ENCODE measurements at regions not wholly inside any gene's neighbourhood (a gene's known extent, or its start where the extent isn't known, plus 50 kb on each side); places are given as distances from the start of the nearest gene placed in this dataset.

- SMC1A ChIA-PET (ENCODE audit: uncharacterized antibody, unreplicated experiment) = no interaction called here
- Histone ChIP-seq H3K79me2 (ENCODE audit: control insufficient read depth, insufficient read depth, low read length) (no peaks in the 10 kb centered on the region), H3K27me3 (replicated peaks in 1 of 2; ENCODE audit: control insufficient read depth in 2 of 2, insufficient read depth in 2 of 2, low read length in 1 of 2) (no peaks in the 10 kb centered on the region), H3K9me3 (replicated peaks; ENCODE audit: control insufficient read depth, insufficient read depth, low read length) (no peaks in the 10 kb centered on the region), H3K27ac (ENCODE audit: control insufficient read depth, insufficient read depth) (no peak overlapping the region), H3K4me2 (ENCODE audit: control insufficient read depth, insufficient read depth) (no peak overlapping the region), H3K4me1 (ENCODE audit: control insufficient read depth, insufficient read depth, low read length) (peaks cover 13% of the 10 kb centered on the region), H3K36me3 (ENCODE audit: control insufficient read depth in 2 of 2, insufficient read depth in 2 of 2, low read length in 1 of 2) (no peaks in the 10 kb centered on the region), H2AFZ (ENCODE audit: control insufficient read depth, low read depth, low read length) (no peak overlapping the region), H3K9ac (ENCODE audit: control insufficient read depth, insufficient read depth, low read length) (no peak overlapping the region), H4K20me1 (ENCODE audit: control insufficient read depth, insufficient read depth) (no peaks in the 10 kb centered on the region), H3K4me3 (no peak overlapping the region)
- no peak for DNase-seq (ENCODE audit: low read depth, low spot score)
- FAIRE-seq = peak; percentile 23
- in situ Hi-C loops (cut with MboI) (no loop called here), intact Hi-C loops (cut with micrococcal nuclease; ENCODE audit: unreplicated experiment) (no loop called here)
- RAD21 ChIA-PET (ENCODE audit: unreplicated experiment) = no interaction called here
- BruUV-seq (replicated peaks) = no TSS peak
- 82% methylated on average over 6 of the region's 6 CpGs for WGBS (ENCODE audit: insufficient coverage, insufficient replicate concordance, low lambda C conversion rate, missing lambda C conversion rate)
- POLR2A ChIA-PET = no interaction called here
- CTCF ChIA-PET = interaction anchor here (1.0 kb wide), 1 partner anchor 43 kb away, joined by 3 read pairs; no protein-coding TSS in a partner anchor
- TF ChIP-seq SMARCA5 (IDR thresholded peaks at IDR 0.05) (no peak), WRNIP1 (IDR thresholded peaks at IDR 0.05; ENCODE audit: borderline replicate concordance, low read depth, low read length) (no peak)
- no peak for ATAC-seq
Observed at GRCh38 chr2:60391230-60391629, 162.2 kb downstream of the BCL11A start.

DNA sequence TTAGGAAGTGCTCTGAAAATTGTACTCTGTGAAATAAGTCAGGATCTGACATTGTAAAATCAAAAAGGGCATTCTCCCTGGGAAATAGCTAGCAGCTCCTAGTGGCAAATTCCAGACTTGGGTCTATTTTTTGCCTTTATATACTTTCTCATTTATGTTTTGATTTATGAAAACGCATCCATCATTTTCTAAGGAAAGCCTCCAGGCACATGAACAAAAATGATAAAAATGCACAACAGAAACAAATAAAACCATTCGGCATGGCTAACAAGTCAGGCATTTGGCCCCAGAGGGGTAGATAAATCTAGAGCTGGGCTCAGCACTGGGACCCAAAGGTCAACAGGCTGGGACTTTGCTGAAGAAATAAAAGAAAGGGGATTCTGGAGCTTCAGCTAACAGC is 167.0 kb downstream of the BCL11A start:
- Histone ChIP-seq H3K79me2 (ENCODE audit: control insufficient read depth, insufficient read depth, low read length) (no peaks in the 10 kb centered on the region), H3K36me3 (ENCODE audit: control insufficient read depth in 2 of 2, insufficient read depth in 2 of 2, low read length in 1 of 2) (no peaks in the 10 kb centered on the region), H3K4me3 (no peak overlapping the region), H2AFZ (ENCODE audit: control insufficient read depth, low read depth, low read length) (no peak overlapping the region), H3K27me3 (replicated peaks in 1 of 2; ENCODE audit: control insufficient read depth in 2 of 2, insufficient read depth in 2 of 2, low read length in 1 of 2) (no peaks in the 10 kb centered on the region), H3K9me3 (replicated peaks; ENCODE audit: control insufficient read depth, insufficient read depth, low read length) (no peaks in the 10 kb centered on the region; the same call in 2 of the 3 replicates), H4K20me1 (ENCODE audit: control insufficient read depth, insufficient read depth) (no peaks in the 10 kb centered on the region), H3K4me1 (ENCODE audit: control insufficient read depth, insufficient read depth, low read length) (peaks cover 4% of the 10 kb centered on the region), H3K27ac (ENCODE audit: control insufficient read depth, insufficient read depth) (no peak overlapping the region), H3K4me2 (ENCODE audit: control insufficient read depth, insufficient read depth) (no peak overlapping the region), H3K9ac (ENCODE audit: control insufficient read depth, insufficient read depth, low read length) (no peak overlapping the region)
- BruUV-seq (replicated peaks) = no TSS peak
- no peak for ATAC-seq
- ChIA-PET CTCF (no interaction called here), POLR2A (no interaction called here), SMC1A (ENCODE audit: uncharacterized antibody, unreplicated experiment) (interaction anchor here (1.2 to 1.3 kb wide), 2 partner anchors 60 to 82 kb away, joined by 3 to 6 read pairs; no protein-coding TSS in a partner anchor), RAD21 (ENCODE audit: unreplicated experiment) (interaction anchor here (0.6 kb wide), 1 partner anchor 49 kb away, joined by 6 read pairs; no protein-coding TSS in a partner anchor)
- intact Hi-C loops (cut with micrococcal nuclease; ENCODE audit: unreplicated experiment) (no loop called here), in situ Hi-C loops (cut with MboI) (no loop called here)
- FAIRE-seq = no peak
- no peak for DNase-seq (ENCODE audit: low read depth, low spot score)
- 92% methylated on average over 2 of the region's 2 CpGs for WGBS (ENCODE audit: insufficient coverage, insufficient replicate concordance, low lambda C conversion rate, missing lambda C conversion rate)
- TF ChIP-seq BCL3 (IDR thresholded peaks at IDR 0.05; ENCODE audit: borderline replicate concordance, insufficient read depth, low read depth, low read length, poor library complexity, severe bottlenecking) (no peak), NR2C2 (IDR thresholded peaks at IDR 0.05; ENCODE audit: borderline replicate concordance, control insufficient read depth, insufficient read length, low read depth) (no peak), GATAD2B (conservative IDR thresholded peaks at IDR 0.05; ENCODE audit: low read depth) (no peak), BCLAF1 (IDR thresholded peaks at IDR 0.05) (no peak), HDGF (IDR thresholded peaks at IDR 0.05) (no peak), HDAC2 (IDR thresholded peaks at IDR 0.05) (no peak), SMAD5 (IDR thresholded peaks at IDR 0.05; ENCODE audit: low read depth) (no peak), KLF5 (IDR thresholded peaks at IDR 0.05; ENCODE audit: partially characterized antibody) (no peak), ZBTB11 (CRISPR knock-in tag; IDR thresholded peaks at IDR 0.05) (no peak)

Data from GM12878 (cell line).